ENCODE measurements at regions not wholly inside any gene's neighbourhood (a gene's known extent, or its start where the extent isn't known, plus 50 kb on each side); places are given as distances from the start of the nearest gene placed in this dataset.

- DNase-seq (ENCODE audit: low read depth in 4 of 4, low spot score in 1 of 4) = no peak
Observed at GRCh38 chr19:16000024-16000663, 51.3 kb downstream of the OR10H4 start.

DNA sequence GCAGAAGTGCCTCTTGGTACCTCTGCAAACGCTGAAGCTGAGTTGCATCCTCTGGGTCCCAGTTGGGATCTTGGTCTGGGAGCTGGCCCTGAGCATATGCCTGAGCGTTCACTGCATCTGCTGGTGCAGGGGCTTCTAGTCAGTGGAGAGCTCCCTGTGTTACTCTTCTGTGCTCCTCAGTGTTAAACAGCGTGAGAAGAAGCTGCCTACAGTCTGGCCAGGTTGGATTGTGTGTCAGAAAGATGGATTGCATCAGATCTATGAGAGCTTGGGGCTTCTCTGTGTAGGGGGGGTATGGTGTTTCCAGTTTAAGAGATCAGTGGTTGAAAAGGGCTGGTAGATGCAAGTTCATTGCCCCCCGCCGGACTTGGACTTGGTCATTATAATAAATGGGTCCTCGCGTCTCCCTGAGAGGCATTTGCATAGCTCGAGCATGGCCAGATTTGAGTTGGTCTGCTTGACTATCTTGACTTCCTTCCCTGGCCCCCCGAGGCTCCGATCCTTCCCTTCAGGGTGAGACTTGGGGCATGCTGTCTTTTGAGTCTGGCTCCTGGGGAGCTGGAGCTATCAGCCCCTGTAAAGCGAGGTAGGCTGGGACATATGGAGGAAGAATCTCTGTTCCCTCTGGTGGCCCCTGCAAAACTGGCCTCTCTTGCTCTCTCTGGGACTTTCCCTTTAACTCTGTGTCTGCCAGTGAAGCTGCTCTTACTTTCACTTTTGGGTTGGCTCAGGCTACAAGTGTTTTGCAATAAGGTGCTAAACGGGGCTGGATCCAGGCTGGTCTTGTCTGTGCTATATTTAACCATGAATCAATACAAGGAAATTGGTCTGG, 52.9 kb downstream of the OR10H4 start:
- DNase-seq (ENCODE audit: low read depth in 4 of 4, low spot score in 1 of 4) = peak in 2 of 4 experiments; percentile 2 to 22

- no peak for DNase-seq (ENCODE audit: low read depth in 4 of 4, low spot score in 1 of 4)
Observed at GRCh38 chr19:16002406-16003384, 53.9 kb downstream of the OR10H4 start.

DNA sequence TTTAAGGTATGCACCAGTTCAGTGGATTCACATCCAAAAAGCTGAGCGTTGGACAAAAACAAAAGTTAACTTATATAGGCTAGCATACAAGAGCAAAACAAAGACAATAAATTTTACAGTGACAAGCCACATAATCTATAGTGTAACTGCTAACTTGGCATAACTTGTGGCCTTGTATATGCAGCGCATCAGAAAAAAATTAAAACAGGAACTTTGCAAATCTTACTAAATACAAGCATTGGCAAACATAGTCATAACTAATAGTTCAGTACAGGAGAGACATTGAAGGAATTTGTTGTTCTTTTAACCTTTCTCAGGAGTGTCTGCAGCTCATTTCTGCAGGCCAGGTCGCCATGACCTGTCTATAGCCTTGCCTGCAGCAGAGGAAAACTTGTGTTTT, 54.6 kb downstream of the OR10H4 start:
- no peak for DNase-seq (ENCODE audit: low read depth in 4 of 4, low spot score in 1 of 4)

GRCh38 chr19:16005925-16006324, 57.1 kb downstream of the OR10H4 start:
- DNase-seq (ENCODE audit: low read depth in 4 of 4, low spot score in 1 of 4) = no peak

DNA sequence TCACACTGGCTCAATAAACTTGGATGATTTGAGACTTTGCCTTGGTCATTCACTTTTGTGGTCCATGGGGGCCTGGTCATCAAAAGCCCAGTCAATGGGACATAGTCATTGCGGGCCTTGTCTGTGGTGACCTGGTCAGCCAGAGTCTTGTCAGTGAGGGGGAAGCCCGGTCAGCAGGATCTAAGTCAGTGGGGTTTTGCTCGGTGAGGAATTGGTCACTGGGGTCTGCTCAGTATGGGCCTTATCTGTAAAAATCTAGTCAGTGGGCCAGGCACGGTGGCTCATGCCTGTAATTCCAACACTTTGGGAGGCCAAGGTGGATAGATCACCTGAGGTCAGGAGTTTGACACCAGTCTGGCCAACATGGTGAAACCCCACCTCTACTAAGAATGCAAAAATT, 63.7 kb upstream of the TPM4 start:
- no peak for DNase-seq (ENCODE audit: low read depth in 4 of 4, low spot score in 1 of 4)

DNA sequence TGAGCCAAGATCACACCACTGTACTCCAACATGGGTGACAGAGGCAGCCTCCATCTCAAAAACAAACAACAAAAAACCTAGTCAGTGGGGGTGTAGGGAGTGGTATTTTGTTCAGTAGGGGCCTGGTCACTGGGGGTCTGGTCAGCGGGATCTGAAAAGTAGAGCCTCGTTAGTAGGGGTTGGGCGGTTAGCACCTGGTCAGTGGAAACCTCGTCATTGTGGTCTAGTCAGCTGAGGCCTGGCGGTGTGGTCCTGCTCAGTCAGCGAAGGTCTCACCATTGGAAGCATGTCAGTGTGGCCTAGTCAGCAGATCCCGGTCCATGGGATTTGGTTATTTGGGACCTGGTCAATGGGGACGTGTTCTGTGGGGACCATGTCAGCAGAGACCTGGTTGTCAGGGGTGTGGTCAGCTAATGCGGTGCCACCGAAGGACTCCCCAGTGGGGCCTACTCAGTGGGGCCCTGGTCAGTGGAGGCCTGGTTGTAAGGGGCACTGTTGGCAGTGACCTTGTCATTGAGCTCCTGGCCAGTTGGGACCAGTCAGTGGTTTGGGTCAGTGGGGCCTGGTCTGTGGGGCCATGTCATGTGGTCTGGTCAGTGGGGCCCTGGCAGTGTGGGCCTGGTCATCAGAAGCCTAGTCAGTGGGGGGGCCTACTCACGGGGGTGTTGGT, 63.0 kb upstream of the TPM4 start:
- DNase-seq (ENCODE audit: low read depth in 4 of 4, low spot score in 1 of 4) = no peak

GRCh38 chr19:16013851-16014840, 62.1 kb upstream of the TPM4 start:
- no peak for DNase-seq (ENCODE audit: low read depth in 4 of 4, low spot score in 1 of 4)

DNA sequence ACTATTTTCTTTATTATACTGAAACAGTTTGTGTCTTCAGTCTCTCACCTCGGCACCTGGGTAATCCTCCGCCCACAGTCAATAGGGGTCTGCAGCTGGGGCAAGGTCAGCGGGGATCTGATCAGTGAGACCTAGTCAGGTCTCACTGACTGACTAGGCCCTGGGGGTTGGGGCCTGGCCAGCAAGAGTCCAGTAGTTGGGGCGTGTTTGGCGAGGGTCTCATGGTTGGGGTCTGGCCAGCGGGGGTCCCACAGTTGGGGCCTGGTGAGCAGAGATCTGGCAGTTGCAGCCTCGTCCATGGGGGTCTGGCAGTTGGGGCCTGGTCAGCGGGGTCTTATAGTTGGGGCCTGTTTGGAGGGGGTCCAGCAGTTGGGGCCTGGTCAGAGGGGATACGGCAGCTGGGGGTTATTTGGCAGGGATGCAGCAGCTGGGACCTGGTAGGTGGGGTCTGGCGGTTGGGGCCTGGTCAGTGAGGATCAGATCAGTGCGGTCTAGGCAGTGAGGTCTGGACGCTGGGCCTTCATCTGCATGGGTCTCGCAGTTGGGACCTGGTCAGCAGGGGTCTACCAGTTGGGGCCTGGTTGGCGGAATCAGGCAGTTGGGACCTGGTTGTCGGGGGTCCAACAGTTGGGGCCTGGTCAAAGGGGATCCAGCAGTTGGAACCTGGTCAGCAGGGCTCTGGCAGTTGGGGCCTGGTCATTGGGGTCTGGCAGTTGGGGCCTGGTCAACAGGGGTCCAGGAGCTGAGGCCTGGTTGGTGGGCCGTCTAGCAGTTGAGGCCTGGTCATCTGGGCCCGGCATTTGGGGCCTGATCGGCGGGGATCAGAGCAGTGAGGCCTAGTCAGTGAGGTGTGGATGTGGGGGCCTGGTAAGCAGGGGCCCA, 61.1 kb upstream of the TPM4 start:
- DNase-seq (ENCODE audit: low read depth in 4 of 4, low spot score in 1 of 4) = no peak

DNA sequence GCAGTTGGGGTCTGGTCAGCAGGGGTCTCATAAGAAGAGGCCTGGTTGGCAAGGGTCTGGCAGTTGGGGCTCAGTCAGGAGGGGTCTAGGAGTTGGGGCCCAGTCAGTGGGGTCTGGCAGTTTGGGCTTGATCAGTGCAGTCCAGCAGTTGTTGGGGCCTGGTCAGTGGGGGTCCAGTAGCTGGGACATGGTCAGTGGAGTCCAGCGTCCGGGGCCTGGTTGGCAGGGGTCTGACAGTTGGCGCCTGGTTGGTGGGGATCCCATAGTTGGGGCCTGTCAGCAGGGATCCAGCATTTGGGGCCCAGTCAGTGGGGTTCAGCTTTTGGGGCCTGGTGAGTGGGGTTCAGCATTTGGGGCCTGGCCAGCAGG, 60.5 kb upstream of the TPM4 start:
- no peak for DNase-seq (ENCODE audit: low read depth in 4 of 4, low spot score in 1 of 4)

DNA sequence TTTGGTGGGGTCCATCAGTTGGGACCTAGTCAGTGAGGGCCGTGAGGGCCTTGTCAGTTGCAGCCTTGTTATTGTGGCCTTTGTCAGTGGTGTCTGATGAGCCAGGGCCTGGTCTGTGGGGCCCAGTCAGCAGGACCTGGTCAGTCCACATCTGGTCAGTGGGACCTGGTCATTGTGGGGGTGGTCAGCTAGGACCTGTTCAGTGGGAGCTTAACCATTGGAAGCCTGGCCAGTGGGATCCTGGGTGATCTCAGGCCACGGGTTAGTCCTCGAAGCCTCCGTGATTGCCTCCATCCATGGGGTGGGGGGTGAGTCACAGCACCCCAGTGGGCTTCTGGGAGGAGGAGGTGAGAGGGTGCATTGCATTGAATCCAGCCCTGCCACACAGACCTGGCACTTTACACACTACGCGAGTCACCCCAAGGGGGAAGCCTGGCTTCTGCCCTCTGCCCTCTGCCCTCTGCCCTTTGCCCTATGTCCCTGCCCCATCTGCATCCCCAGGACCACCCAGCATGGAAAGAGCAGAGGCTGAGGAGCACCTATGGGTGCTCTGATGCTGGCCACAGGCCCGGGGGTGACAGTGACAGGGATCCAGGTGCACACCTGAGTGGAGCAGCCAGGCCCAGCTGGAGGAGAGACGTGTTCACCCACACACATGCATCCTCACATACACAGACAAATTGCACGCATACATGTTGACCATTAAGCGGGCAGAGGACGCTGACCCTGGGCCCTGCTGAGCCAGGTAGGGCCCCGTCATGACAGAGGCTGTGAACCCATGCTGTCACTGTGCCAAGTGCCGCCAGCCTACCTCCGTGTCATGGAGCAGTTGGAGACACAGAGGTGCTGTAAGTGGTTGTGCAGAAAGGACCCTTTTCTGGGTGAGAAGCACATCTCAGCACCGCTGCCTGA, 59.8 kb upstream of the TPM4 start:
- DNase-seq (ENCODE audit: low read depth in 4 of 4, low spot score in 1 of 4) = no peak

GRCh38 chr19:16017138-16017490, 59.2 kb upstream of the TPM4 start:
- no peak for DNase-seq (ENCODE audit: low read depth in 4 of 4, low spot score in 1 of 4)

GRCh38 chr19:16018106-16018755, 58.1 kb upstream of the TPM4 start:
- no peak for DNase-seq (ENCODE audit: low read depth in 4 of 4, low spot score in 1 of 4)

- no peak for DNase-seq (ENCODE audit: low read depth in 4 of 4, low spot score in 1 of 4)
Observed at GRCh38 chr19:16018801-16019551, 57.3 kb upstream of the TPM4 start.

- no peak for DNase-seq (ENCODE audit: low read depth in 4 of 4, low spot score in 1 of 4)
Observed at GRCh38 chr19:16019691-16020448, 56.4 kb upstream of the TPM4 start.

DNA sequence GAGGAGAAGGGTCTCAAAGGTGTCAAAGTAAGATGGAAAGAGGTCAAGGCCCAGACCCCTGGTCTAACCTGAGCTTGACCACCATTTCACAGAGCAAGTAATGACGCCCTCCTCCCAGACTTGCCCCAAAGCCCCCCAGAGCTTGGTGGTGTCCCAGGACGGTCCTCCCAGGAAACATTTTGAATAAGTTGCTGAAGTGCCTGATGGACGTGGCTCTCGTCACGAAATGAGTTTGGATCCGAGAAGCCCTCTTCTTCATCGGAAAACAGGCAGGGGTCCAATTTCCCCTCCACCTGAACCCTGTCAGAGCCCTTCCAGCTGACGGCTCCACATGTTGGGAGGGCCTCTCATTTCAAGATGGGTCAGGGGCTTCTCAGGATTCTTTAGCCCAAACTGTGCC, 54.5 kb upstream of the TPM4 start:
- DNase-seq (ENCODE audit: low read depth in 4 of 4, low spot score in 1 of 4) = no peak

Data from stimulated activated CD4-positive, alpha-beta T cell treated with anti-CD3 and anti-CD28 coated beads, Interleukin-1b, Interleukin-23, amount 100 ng/mL, for 24 hours (primary cell).